B cell (primary cell): ENCODE measurements at regions not wholly inside any gene's neighbourhood (a gene's known extent, or its start where the extent isn't known, plus 50 kb on each side); places are given as distances from the start of the nearest gene placed in this dataset.

Source experiments
- ATAC-seq: fragments of 200-7000 bp; cut with Tn5 transposase; one replicate; pipeline ENCODE4 v1.10.0; 2021; ENCODE audit warnings: low read depth, mild to moderate bottlenecking, moderate number of reproducible peaks, moderate library complexity
- CTCF ChIA-PET: fragments of 350-600 bp; sonication (Branson Sonifier 250); formaldehyde crosslinking; loops from one replicate; lab custom pipeline; 2021; ENCODE audit warnings: antibody characterized with exemption, inconsistent platforms; lab: Charles Lee
- POLR2A ChIA-PET: fragments of 350-600 bp; sonication (Branson Sonifier 250); formaldehyde crosslinking; loops from one replicate; lab custom pipeline; 2021; ENCODE audit warnings: antibody characterized with exemption; lab: Charles Lee
- DNase-seq: peaks from one replicate; pipeline ENCODE4 v3.0.0; 2013
- H2AFZ ChIP-seq: 2 replicates; pipeline ENCODE4 v1.6.1; 2012; ENCODE audit warnings: mild to moderate bottlenecking, low read depth, low read length; ENCODE audit not compliant: insufficient read depth, poor library complexity, severe bottlenecking
- H3K27ac ChIP-seq, 2 donors: 1 replicate in 1 of 2; 2 replicates in 1 of 2; pipeline ENCODE4 v1.5.1; 2012 to 2013; ENCODE audit warnings: low read length in 2 of 2, mild to moderate bottlenecking in 2 of 2, moderate library complexity in 1 of 2
- H3K27me3 ChIP-seq, 4 experiments: fragments of 200-600 bp in 1 of 4; sonication (generic) in 1 of 4; replicated peaks in 1 of 4; 1 replicate in 2 of 4; 2 replicates in 2 of 4; pipeline versions ENCODE4 v1.6.1 to v1.7.0; 2013 to 2016; ENCODE audit warnings: low read length in 3 of 4, mild to moderate bottlenecking in 2 of 4, mixed read lengths in 1 of 4, moderate library complexity in 1 of 4; ENCODE audit not compliant: insufficient read depth in 4 of 4, control insufficient read depth in 3 of 4; ENCODE audit errors: control extremely low read depth in 1 of 4
- H3K36me3 ChIP-seq, 2 experiments: replicated peaks in 1 of 2; 1 replicate in 1 of 2; 2 replicates in 1 of 2; pipeline versions ENCODE4 v1.6.1 to v1.7.1; 2013; ENCODE audit warnings: low read length in 1 of 2; ENCODE audit not compliant: insufficient read depth in 2 of 2, control insufficient read depth in 1 of 2; ENCODE audit errors: control extremely low read depth in 1 of 2, extremely low read depth in 1 of 2
- H3K4me1 ChIP-seq, 2 donors: fragments of 200-600 bp in 1 of 2; sonication (generic) in 1 of 2; 1 replicate in 1 of 2; 2 replicates in 1 of 2; pipeline versions ENCODE4 v1.5.1 to v1.6.1; 2013 to 2017; ENCODE audit warnings: low read length in 2 of 2; ENCODE audit not compliant: control insufficient read depth in 2 of 2, insufficient read depth in 2 of 2
- H3K4me2 ChIP-seq: replicated peaks from 2 replicates; pipeline ENCODE3; 2012; ENCODE audit warnings: mild to moderate bottlenecking, low read depth, low read length; ENCODE audit not compliant: poor library complexity, severe bottlenecking
- H3K4me3 ChIP-seq, 5 experiments: fragments of 200-600 bp in 1 of 5; sonication (generic) in 1 of 5; 1 replicate in 3 of 5; 2 replicates in 2 of 5; pipeline versions ENCODE4 v1.5.1 to v1.7.0; 2011 to 2016; ENCODE audit warnings: low read length in 4 of 5, mild to moderate bottlenecking in 4 of 5, low read depth in 2 of 5, control low read depth in 1 of 5, moderate library complexity in 1 of 5; ENCODE audit not compliant: insufficient read depth in 1 of 5; ENCODE audit errors: control extremely low read depth in 1 of 5, extremely low read depth in 1 of 5
- H3K79me2 ChIP-seq: fragments of 200-600 bp; sonication (generic); one replicate; pipeline ENCODE4 v1.6.0; 2016; ENCODE audit warnings: low read length; ENCODE audit not compliant: control insufficient read depth, insufficient read depth
- H3K9ac ChIP-seq: fragments of 200-600 bp; sonication (generic); 2 replicates; pipeline ENCODE4 v1.6.1; 2017; ENCODE audit warnings: mild to moderate bottlenecking, low read length, moderate library complexity
- H3K9me3 ChIP-seq, 3 donors: one replicate each; pipeline versions ENCODE4 v1.6.1 to v1.7.1; 2013; ENCODE audit warnings: low read length in 2 of 3; ENCODE audit not compliant: control insufficient read depth in 2 of 3, insufficient read depth in 1 of 3; ENCODE audit errors: control extremely low read depth in 1 of 3
- H4K20me1 ChIP-seq: 2 replicates; pipeline ENCODE4 v1.6.0; 2012; ENCODE audit warnings: mild to moderate bottlenecking, low read length; ENCODE audit not compliant: insufficient read depth, control insufficient read depth, poor library complexity, severe bottlenecking
- H3K27ac Mint-ChIP-seq: one replicate; pipeline ENCODE4 v1.8.0; 2021; ENCODE audit warnings: mixed read lengths
- H3K27me3 Mint-ChIP-seq: one replicate; pipeline ENCODE4 v1.8.0; 2021; ENCODE audit warnings: mixed read lengths
- H3K4me1 Mint-ChIP-seq: one replicate; pipeline ENCODE4 v1.8.0; 2021; ENCODE audit warnings: mixed read lengths
- H3K4me3 Mint-ChIP-seq: one replicate; pipeline ENCODE4 v1.8.0; 2021; ENCODE audit warnings: mixed read lengths
- H3K9me3 Mint-ChIP-seq: one replicate; pipeline ENCODE4 v1.8.0; 2022; ENCODE audit warnings: mixed read lengths; ENCODE audit not compliant: insufficient read depth
- EZH2 ChIP-seq: IDR thresholded peaks from 2 replicates; pipeline ENCODE4 v1.6.1; 2012; ENCODE audit warnings: borderline replicate concordance, low read depth, mild to moderate bottlenecking, moderate library complexity, low read length; ENCODE audit not compliant: insufficient read depth, poor library complexity, severe bottlenecking
- WGBS: methylation state at CpG from one replicate; pipeline ENCODE4 v1.1.5; 2013; ENCODE audit warnings: missing lambda C conversion rate; ENCODE audit not compliant: insufficient coverage; 5-methylcytosine and 5-hydroxymethylcytosine counted together
- intact Hi-C: fragments of 100-400 bp; cut with micrococcal nuclease; formaldehyde crosslinking; loops from one replicate; pipeline ENCODE4 v1.10.0; 2022
- TF ChIP-seq, protein P1 (sequence below): fragments of 200-600 bp; IDR thresholded peaks from one replicate; pipeline ENCODE4 v1.8.0; 2022; ENCODE audit warnings: antibody characterized with exemption, mild to moderate bottlenecking

DNA sequence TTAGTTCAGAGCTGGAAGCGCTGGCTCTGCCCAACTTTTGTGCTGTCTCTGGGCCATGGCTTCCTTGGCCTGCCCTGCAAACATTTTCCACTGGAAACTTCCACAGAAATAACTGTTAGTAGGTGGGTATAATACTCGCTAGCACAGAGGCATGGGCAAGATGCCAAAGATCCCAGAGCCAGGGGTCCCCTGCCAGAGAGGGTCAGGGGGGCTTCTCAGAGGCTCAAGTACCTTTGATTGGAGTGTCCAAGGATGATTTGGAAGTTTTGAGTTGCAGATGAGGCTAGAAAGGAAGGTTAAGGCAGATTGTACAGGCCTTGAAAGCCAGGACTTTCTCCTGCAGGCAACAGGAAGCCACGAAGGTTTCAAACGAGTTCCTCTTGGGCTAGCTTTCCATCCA is 187.6 kb downstream of the DICER1 start:
- Histone ChIP-seq H4K20me1 (no peaks in the 10 kb centered on the region), H3K4me2 (no peak overlapping the region), H3K27me3 (peaks cover 0 to 21% (median 0%) of the 10 kb centered on the region in 4 experiments), H3K36me3 (no peaks in the 10 kb centered on the region), H3K9me3 (peaks cover 0 to 3% (median 0%) of the 10 kb centered on the region in 3 donors), H3K9ac (no peak overlapping the region), H2AFZ (no peak overlapping the region), H3K4me3 (no peak overlapping the region), H3K79me2 (no peaks in the 10 kb centered on the region), H3K27ac (no peak overlapping the region), H3K4me1 (no peaks in the 10 kb centered on the region)
- intact Hi-C loops = no loop called here
- ChIA-PET POLR2A (no interaction called here), CTCF (no interaction called here)
- DNase-seq (no peak), ATAC-seq (no peak)
- peaks cover 27% of the 10 kb centered on the region for H3K27me3 Mint-ChIP-seq
- H3K4me1 Mint-ChIP-seq = no peaks in the 10 kb centered on the region
- no peak overlapping the region for H3K4me3 Mint-ChIP-seq
- no peaks in the 10 kb centered on the region for H3K9me3 Mint-ChIP-seq
- WGBS = 50% methylated on average over 2 of the region's 4 CpGs
- no peak overlapping the region for H3K27ac Mint-ChIP-seq
- TF ChIP-seq EZH2 = no peak
- TF ChIP-seq, protein P1, sequence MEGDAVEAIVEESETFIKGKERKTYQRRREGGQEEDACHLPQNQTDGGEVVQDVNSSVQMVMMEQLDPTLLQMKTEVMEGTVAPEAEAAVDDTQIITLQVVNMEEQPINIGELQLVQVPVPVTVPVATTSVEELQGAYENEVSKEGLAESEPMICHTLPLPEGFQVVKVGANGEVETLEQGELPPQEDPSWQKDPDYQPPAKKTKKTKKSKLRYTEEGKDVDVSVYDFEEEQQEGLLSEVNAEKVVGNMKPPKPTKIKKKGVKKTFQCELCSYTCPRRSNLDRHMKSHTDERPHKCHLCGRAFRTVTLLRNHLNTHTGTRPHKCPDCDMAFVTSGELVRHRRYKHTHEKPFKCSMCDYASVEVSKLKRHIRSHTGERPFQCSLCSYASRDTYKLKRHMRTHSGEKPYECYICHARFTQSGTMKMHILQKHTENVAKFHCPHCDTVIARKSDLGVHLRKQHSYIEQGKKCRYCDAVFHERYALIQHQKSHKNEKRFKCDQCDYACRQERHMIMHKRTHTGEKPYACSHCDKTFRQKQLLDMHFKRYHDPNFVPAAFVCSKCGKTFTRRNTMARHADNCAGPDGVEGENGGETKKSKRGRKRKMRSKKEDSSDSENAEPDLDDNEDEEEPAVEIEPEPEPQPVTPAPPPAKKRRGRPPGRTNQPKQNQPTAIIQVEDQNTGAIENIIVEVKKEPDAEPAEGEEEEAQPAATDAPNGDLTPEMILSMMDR = no peak

DNA sequence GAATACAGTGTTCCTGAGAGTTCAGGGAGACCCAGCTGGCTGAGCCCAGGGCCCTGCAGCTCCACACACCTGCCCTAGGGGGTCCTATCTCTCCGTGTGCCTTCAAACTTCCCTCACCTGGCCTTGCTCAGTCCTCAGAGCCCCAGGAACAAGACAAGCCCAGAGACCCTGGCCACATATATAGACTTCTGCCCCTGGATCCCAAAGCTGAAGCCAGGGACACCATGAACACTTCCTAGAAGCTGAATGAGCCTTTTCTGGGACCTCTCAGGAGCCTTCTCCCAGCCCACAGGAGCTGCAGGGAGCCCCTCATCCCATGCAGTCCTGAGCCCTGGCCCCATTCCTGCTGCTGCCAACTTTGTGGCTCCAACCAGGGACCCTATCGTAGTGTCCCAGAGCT is 190.5 kb downstream of the DICER1 start:
- no peaks in the 10 kb centered on the region for H3K9me3 Mint-ChIP-seq
- H3K27me3 Mint-ChIP-seq = peaks cover 22% of the 10 kb centered on the region
- no peaks in the 10 kb centered on the region for H3K79me2 ChIP-seq
- intact Hi-C loops = no loop called here
- no peak overlapping the region for H3K27ac Mint-ChIP-seq
- H3K4me3 ChIP-seq = no peak overlapping the region
- no peak overlapping the region for H2AFZ ChIP-seq
- no peaks in the 10 kb centered on the region for H3K4me1 ChIP-seq
- H3K36me3 ChIP-seq = no peaks in the 10 kb centered on the region
- TF ChIP-seq, protein P1 = no peak
- TF ChIP-seq EZH2 = no peak
- H3K4me3 Mint-ChIP-seq = no peak overlapping the region
- no peaks in the 10 kb centered on the region for H3K4me1 Mint-ChIP-seq
- no peak for DNase-seq
- no peak overlapping the region for H3K27ac ChIP-seq
- 73% methylated on average over 2 of the region's 2 CpGs for whole genome bisulfite sequencing
- H3K9ac ChIP-seq = no peak overlapping the region
- H4K20me1 ChIP-seq = no peaks in the 10 kb centered on the region
- H3K9me3 ChIP-seq = peaks cover 0 to 3% (median 0%) of the 10 kb centered on the region in 3 donors
- peaks cover 0 to 17% (median 0%) of the 10 kb centered on the region in 4 experiments for H3K27me3 ChIP-seq
- POLR2A ChIA-PET = no interaction called here
- CTCF ChIA-PET = no interaction called here
- no peak for ATAC-seq
- H3K4me2 ChIP-seq = no peak overlapping the region
